Fibroblast of upper back skin (primary cell): ENCODE measurements at regions not wholly inside any gene's neighbourhood (a gene's known extent, or its start where the extent isn't known, plus 50 kb on each side); places are given as distances from the start of the nearest gene placed in this dataset.
A peak's percentile ranks its signal among the peaks of the same experiment; 100 is the strongest.

ENCODE experiments used
- DNase-seq: peaks from one replicate; pipeline ENCODE4 v3.0.0-alpha.2; 2013

DNA sequence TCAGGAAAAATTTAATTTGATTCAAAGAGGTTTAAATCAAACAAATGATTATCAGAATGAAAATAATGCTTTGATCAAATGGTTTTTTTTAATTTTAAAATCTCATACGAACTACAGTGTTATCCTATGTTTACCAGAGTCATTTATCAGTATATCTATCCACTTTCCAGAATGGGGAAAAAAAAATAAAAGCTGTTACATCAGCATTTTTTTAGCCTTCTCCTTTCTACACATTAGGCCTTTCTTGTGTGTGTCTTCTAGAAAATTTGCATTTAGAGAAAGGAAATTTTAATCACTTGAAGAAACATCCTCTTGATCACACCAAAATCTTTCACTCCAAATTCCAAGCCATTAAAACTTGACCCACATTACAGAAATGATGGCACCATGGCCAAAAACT lies 608.9 kb upstream of the ID2 start:
- DNase-seq: no peak

DNA sequence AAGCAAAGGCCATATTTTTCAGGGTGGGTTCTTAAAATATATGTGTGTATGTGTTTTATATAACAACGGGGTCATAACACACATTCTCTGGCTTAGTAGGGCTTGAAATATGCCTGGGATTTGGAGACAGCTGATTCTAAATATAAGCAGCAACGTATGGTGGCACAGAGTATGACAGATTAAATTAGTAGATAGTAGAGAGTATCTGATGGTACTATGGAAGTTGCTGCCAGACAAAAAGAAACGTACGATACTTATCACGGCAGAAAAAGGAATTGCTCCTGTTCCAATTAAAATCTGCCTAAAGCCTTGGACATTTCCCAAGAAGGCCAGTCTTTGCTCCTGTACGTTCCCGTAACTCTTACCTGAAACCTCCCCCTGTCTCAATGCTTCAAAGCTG lies 607.9 kb upstream of the ID2 start:
- DNase-seq: no peak

DNA sequence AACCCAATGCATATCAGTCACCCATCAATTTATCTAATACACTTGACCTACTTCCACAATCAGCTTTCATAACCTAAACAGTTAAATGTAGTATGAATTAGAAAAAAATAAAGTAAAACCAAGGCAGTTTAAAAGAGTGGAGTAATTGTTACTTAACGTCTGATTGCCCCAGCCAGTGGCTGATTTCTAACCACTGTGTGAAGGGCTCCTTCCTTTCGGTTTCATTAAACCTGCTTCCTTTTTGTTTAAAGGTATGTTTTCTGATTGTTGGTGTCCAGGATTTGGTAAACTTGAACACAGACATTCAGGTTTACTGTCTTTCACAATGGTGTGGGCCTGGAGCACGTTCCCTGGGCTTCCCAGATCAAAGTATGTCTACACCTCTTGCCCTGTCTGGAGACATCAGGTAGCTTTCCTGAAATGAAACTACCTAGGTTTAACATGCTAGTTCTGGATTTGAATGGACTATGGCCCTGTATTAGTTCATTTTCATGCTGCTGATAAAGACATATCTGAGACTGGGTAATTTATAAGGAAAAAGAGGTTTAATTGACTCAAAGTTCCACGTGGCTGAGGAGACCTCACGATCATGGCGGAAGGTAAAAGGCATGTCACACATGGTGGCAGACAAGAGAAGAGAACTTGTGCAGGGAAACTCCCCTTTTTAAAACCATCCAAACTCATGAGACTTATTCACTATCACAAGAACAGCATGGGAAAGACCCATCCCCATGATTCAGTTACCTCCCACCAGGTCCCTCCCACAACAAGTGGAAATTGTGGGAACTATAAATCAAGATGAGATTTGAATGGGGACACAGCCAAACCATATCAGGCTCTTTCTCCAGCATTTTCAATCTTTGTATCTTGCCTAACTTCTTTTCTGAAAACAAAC lies 605.2 kb upstream of the ID2 start:
- no peak for DNase-seq

DNA sequence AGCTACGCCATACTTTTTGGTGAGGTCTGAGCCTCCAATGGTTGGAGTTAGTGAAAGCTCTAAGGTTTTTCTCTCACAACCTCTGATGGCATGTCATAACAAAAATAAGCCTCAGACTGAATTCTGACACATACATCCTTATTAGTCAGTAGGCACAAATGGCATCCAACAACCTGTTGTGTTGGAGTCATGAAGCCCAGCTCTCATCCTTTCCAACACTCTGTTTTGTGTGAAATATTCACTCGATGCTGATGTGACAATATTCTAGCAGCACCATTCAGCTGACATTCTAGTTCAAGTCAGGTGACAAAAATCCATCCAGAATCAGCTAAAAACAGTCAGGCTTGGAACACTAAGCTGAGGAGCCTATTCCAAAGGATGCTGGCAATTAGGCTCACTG lies 603.2 kb upstream of the ID2 start:
- no peak for DNase-seq

DNA sequence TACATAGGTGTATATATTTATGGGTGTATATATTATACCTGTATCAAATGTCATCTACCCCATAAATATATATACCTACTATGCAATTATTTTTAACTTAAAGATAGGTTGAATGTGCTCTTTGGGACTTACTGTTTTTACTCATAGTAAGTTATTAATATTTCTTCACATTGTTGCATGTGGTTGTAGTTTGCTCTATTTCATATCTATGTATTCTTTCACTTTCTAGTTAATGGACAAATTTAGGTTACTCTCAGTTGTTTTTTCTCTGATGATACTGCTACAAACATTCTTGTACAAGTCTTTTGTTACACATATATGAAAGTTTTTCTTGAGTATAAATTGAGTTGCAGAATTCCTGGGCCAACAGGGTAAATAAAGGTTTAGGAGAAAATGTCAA lies 601.8 kb upstream of the ID2 start:
- no peak for DNase-seq

DNA sequence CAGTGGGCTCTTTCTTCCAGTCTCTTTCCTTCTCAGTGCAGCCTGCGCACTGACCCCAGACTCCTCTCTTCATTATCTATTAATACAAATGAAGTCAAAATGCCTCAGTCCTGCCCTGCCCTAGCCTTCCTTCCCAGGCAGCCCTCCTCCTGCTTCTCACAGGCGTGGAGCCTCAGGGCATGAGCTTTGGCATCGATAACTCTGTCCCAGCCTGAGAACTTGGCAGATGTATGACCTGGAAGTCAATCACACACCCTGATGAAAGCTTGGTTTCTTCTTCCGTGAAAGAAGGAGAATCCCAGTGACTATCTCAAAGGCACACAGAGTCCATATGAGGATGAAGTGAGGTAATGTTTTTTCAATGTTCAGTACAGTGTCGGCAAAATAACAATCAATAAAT lies 600.7 kb upstream of the ID2 start:
- no peak for DNase-seq

- no peak for DNase-seq
Measured at GRCh38 chr2:8082840-8083239, 599.0 kb upstream of the ID2 start.

- DNase-seq: peak; percentile 41
Measured at GRCh38 chr2:8086357-8086756, 595.5 kb upstream of the ID2 start.

DNA sequence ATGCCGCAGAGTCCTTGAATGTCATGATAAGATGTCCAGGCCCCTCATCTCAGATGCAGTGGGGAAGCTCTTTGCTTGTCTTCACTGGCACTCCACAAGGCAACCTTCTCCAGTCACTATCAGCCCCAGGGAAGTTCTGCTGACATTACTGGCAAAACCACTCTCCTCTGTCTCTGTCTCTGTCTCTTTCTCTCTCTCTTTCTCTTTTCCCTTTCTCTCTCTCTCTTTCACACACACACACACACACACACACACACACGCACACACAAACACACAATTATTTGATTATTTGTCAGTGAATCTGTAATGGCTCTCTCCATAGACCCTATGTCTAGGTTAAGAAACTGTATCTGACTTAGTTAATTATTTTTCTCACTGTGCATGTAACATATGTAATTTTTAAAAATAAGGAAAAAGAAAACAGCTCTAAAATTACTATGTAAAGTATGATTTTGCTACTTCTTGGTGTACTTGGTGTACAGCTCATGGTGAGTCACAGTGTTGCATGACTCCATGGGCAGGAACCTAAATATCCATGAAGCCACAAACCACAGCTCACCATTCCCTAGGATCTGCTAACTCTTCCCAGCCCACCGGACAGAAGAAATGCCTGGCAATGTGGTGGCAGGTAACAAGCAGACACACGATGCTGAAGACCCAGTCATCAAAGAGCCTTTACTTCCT lies 594.9 kb upstream of the ID2 start:
- DNase-seq: peak; percentile 99

GRCh38 chr2:8087480-8087840 lies 594.4 kb upstream of the ID2 start:
- DNase-seq: no peak

DNA sequence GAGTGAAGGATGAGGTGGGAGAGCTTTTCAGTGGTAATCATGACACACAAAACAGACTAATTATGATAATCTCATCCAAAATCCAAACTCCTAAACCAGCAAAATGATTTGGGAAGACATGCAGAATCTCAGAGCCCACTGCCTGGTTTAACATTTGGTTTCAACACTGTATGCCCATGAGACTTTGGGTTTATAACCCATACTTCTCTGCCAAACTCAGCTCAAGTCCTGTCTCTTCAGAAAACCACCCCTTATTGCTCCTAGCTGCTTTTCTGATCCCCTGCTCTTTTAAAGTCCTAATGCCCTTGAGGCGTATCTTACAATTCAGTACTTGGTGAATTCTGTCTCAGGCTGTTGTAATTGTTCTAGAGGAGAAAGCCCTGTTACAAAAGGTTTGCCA lies 593.0 kb upstream of the ID2 start:
- no peak for DNase-seq

GRCh38 chr2:8089596-8089995 lies 592.3 kb upstream of the ID2 start:
- DNase-seq: peak; percentile 83

- DNase-seq: peak; percentile 94
Measured at GRCh38 chr2:8090748-8091700, 590.8 kb upstream of the ID2 start.

DNA sequence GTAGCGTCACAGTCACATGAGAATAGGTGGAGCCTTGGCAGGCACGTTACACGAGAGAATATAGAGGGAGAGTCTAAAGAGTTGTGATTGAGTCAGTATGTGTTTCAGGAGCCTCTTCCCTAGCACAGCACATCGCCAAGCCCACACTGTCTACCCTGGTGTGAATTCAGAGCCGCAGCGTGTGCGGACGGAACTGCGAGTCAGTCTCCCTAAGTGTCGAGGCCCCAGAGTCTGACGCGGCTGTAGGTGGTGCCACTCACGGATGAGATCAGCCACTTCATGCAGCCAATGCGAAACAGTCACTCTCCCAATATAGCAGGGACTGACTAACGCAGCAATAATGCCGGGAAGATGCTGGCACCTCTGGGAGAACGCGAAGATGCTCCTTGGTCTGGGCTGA lies 587.3 kb upstream of the ID2 start:
- peak; percentile 30 for DNase-seq

DNA sequence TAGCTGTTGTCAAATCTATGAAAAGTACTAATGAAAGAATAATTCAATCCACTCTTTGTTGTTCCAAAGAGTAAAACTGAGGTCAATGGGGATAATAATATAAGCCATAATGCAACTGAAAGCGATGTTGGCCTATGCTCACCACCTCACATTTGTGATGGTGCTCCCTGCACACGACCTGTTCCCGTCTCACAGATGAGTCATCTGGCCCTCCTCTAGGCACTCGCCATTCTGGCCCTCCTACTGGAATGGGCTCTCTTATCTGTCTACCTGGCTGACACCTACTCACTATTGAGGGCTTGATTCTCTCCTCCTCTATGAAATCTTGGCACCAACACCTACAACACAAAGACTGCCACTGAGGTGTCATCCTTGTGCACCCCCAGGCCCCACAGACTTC lies 585.9 kb upstream of the ID2 start:
- DNase-seq: no peak

GRCh38 chr2:8096484-8096883 lies 585.4 kb upstream of the ID2 start:
- no peak for DNase-seq

DNA sequence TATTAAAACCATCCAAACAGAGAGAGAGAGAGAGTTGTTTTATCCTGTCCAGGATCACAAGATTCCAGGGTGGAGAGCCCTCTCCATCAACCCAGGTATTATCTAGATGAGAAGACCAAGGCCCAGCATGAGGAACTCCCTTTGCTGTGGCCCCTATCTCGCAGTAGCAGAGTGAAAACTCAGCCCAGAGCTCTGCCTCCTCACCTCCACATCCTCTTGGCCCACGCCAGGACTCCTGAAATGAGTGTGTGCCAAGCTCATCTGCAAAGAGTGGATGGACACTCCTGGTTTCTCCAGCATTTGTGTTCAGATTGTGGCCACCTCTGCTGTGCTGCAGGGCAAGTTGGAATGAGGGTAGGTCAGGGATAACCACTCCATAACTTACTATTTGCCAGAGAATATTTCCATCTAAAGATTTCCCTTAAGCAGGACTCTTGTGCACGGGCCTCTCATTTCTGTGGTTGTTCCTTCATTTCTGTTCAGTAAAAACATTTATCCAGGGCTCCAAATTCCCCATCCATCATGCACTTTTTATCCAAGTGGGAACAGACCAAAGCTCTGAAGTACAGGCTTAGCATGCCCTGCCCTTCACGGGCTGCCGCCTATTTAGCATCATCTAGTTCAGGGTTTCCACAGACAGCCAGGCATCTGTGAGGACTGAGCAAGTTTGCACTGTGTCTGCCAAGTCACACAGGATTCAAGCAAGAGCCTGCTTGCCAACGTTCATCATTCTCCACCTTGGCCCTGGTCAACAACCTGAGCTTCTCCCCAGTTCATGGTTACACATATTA lies 583.2 kb upstream of the ID2 start:
- DNase-seq: peak; percentile 51

- no peak for DNase-seq
Measured at GRCh38 chr2:8099267-8099582, 582.6 kb upstream of the ID2 start.

- no peak for DNase-seq
Measured at GRCh38 chr2:8101614-8102277, 580.1 kb upstream of the ID2 start.

- DNase-seq: no peak
Measured at GRCh38 chr2:8102470-8102869, 579.4 kb upstream of the ID2 start.

DNA sequence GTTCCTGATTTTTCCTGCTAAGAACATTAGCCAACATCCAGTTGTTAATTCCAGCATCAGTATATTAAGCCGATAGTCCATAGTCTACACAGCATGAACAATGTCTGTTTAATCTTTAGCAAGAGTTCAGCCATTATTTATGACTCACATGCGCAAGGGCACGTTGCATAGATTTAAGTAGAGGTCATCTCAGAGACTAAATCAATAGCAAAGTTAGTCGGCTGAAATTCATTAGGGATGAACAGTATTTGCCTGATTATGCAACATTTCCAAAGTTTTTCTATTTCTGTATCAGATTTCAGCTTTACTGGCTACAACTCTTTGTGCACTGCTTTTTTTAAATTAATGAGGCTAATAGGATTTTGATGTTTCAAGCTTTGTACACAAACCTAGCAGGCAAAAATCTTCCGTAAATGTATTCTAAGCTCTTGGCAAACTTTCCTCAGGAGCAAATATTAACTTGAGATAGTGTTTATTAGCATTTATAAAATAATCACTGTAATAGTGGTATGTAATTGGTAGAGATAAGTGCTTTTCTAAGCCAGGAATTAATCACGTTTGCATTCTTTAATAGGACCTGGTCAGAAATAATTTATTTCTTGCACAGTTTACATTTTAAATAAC lies 578.7 kb upstream of the ID2 start:
- DNase-seq: peak; percentile 69

GRCh38 chr2:8107150-8107549 lies 574.7 kb upstream of the ID2 start:
- no peak for DNase-seq
